Neural progenitor cell (in vitro differentiated cells): ENCODE measurements at regions not wholly inside any gene's neighbourhood (a gene's known extent, or its start where the extent isn't known, plus 50 kb on each side); places are given as distances from the start of the nearest gene placed in this dataset.
A peak's percentile ranks its signal among the peaks of the same experiment; 100 is the strongest.

Experiments
- DNase-seq: peaks from one replicate; pipeline ENCODE4 v3.0.0-alpha.2; 2016; ENCODE audit warnings: low spot score
- H2AFZ ChIP-seq: fragments of 200-600 bp; sonication (generic); replicated peaks from 2 replicates; pipeline ENCODE4 v1.6.1; 2016; ENCODE audit warnings: antibody characterized with exemption
- H3F3A ChIP-seq: fragments of 200-600 bp; sonication (generic); 2 replicates; pipeline ENCODE4 v1.6.1; 2016; ENCODE audit warnings: antibody characterized with exemption, low read depth
- H3K27ac ChIP-seq: fragments of 200-600 bp; sonication (generic); 2 replicates; pipeline ENCODE4 v1.5.1; 2016; ENCODE audit warnings: mild to moderate bottlenecking
- H3K27me3 ChIP-seq: fragments of 200-600 bp; sonication (generic); 2 replicates; pipeline ENCODE4 v1.6.1; 2016; ENCODE audit warnings: mild to moderate bottlenecking, moderate library complexity
- H3K36me3 ChIP-seq: fragments of 200-600 bp; sonication (generic); 2 replicates; pipeline ENCODE4 v1.5.1; 2016
- H3K4me1 ChIP-seq: fragments of 200-600 bp; sonication (generic); 2 replicates; pipeline ENCODE4 v1.6.1; 2016; ENCODE audit warnings: mixed run types
- H3K4me2 ChIP-seq: fragments of 200-600 bp; sonication (generic); 2 replicates; pipeline ENCODE4 v1.6.1; 2016
- H3K4me3 ChIP-seq: fragments of 200-600 bp; sonication (generic); 2 replicates; pipeline ENCODE4 v1.5.1; 2016
- H3K79me2 ChIP-seq: fragments of 200-600 bp; sonication (generic); 2 replicates; pipeline ENCODE4 v1.6.1; 2016; ENCODE audit warnings: low read depth
- H3K9ac ChIP-seq: fragments of 200-600 bp; sonication (generic); 2 replicates; pipeline ENCODE4 v1.6.1; 2016
- H3K9me3 ChIP-seq: fragments of 200-600 bp; sonication (generic); 2 replicates; pipeline ENCODE4 v1.5.1; 2016; ENCODE audit warnings: low read depth
- H4K20me1 ChIP-seq: fragments of 200-600 bp; sonication (generic); 2 replicates; pipeline ENCODE4 v1.6.1; 2016; ENCODE audit warnings: low read depth
- H3K27ac Mint-ChIP-seq: 3 replicates; pipeline ENCODE4 v1.8.0; 2021; ENCODE audit warnings: mixed read lengths
- H3K27me3 Mint-ChIP-seq: 2 replicates; pipeline ENCODE4 v1.8.0; 2022; ENCODE audit warnings: low read depth, mild to moderate bottlenecking, inconsistent platforms, moderate library complexity, mixed read lengths; ENCODE audit not compliant: insufficient read depth
- H3K36me3 Mint-ChIP-seq: 3 replicates; pipeline ENCODE4 v1.8.0; 2021; ENCODE audit warnings: mixed read lengths
- H3K4me1 Mint-ChIP-seq: 3 replicates; pipeline ENCODE4 v1.8.0; 2021; ENCODE audit warnings: mixed read lengths
- H3K4me3 Mint-ChIP-seq: 3 replicates; pipeline ENCODE4 v1.8.0; 2021; ENCODE audit warnings: mild to moderate bottlenecking, moderate library complexity, mixed read lengths
- H3K9me3 Mint-ChIP-seq: 3 replicates; pipeline ENCODE4 v1.8.0; 2020; ENCODE audit warnings: mixed read lengths
- EZH2 ChIP-seq: fragments of 200-600 bp; sonication (generic); IDR thresholded peaks from 2 replicates; pipeline ENCODE4 v1.6.1; 2017; ENCODE audit warnings: antibody characterized with exemption, mild to moderate bottlenecking, moderate library complexity
- EZH2phosphoT487 ChIP-seq: fragments of 200-600 bp; sonication (generic); IDR thresholded peaks from 2 replicates; pipeline ENCODE4 v1.6.1; 2017; ENCODE audit warnings: antibody characterized with exemption
- TF ChIP-seq, protein P1 (sequence below): fragments of 200-600 bp; sonication (generic); IDR thresholded peaks from 2 replicates; pipeline ENCODE4 v1.5.1; 2017; ENCODE audit warnings: antibody characterized with exemption, mild to moderate bottlenecking

DNA sequence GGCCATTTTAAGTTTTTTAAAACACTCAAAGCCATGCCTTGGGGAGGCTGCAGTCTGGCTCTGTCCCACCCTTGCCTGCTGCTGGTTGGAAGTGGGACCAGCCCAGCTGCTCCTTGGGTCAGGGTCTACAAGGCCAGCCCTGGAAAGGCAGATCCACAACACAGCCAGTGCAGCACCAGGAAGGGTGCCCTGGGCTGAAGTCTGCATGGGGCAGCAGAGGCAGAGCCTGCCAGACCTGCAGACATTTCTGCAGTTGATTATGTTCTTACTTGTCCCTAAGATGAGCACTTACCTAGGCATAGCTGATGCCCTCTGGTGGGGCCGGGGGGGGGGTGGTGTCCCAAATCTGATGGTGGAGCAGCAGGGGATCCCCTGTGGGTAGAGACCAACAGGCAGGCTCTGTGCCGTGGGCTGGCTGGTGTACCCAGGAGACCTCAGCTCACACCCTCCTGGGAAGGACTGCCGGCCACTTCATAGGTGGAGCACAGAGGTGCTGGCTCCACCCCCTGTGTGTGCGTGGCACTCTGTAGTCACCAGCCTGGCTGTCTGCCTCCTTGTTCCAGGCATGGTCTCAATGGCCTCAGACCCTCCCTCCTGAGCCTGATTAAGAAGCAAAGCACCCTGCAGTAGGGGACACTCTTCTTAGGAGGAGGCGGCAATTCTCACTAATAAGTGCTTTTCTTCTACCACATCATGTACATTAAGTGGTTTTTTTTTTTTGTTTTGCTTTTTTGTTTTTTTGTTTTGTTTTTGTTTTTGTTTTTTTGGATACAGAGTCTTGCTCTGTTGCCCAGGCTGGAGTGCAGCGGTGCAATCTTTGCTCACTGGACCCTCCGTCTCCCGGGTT lies 97.4 kb upstream of the KLF13 start:
- no peaks in the 10 kb centered on the region for H3K79me2 ChIP-seq
- H3F3A ChIP-seq = no peaks in the 10 kb centered on the region
- Mint-ChIP-seq H3K9me3 (no peaks in the 10 kb centered on the region), H3K27me3 (peaks cover 5% of the 10 kb centered on the region), H3K27ac (no peak overlapping the region), H3K4me3 (no peak overlapping the region), H3K4me1 (no peaks in the 10 kb centered on the region), H3K36me3 (no peaks in the 10 kb centered on the region)
- H3K36me3 ChIP-seq = no peaks in the 10 kb centered on the region
- no peak overlapping the region for H3K27ac ChIP-seq
- TF ChIP-seq EZH2 = no peak
- TF ChIP-seq EZH2phosphoT487 = no peak
- TF ChIP-seq, protein P1, sequence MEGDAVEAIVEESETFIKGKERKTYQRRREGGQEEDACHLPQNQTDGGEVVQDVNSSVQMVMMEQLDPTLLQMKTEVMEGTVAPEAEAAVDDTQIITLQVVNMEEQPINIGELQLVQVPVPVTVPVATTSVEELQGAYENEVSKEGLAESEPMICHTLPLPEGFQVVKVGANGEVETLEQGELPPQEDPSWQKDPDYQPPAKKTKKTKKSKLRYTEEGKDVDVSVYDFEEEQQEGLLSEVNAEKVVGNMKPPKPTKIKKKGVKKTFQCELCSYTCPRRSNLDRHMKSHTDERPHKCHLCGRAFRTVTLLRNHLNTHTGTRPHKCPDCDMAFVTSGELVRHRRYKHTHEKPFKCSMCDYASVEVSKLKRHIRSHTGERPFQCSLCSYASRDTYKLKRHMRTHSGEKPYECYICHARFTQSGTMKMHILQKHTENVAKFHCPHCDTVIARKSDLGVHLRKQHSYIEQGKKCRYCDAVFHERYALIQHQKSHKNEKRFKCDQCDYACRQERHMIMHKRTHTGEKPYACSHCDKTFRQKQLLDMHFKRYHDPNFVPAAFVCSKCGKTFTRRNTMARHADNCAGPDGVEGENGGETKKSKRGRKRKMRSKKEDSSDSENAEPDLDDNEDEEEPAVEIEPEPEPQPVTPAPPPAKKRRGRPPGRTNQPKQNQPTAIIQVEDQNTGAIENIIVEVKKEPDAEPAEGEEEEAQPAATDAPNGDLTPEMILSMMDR = no peak
- H3K4me3 ChIP-seq = no peak overlapping the region
- H3K9me3 ChIP-seq = no peaks in the 10 kb centered on the region
- no peak overlapping the region for H3K4me2 ChIP-seq
- peak; percentile 42 for DNase-seq
- H3K27me3 ChIP-seq = no peaks in the 10 kb centered on the region
- peaks cover 4% of the 10 kb centered on the region for H3K4me1 ChIP-seq
- no peak overlapping the region for H2AFZ ChIP-seq
- H4K20me1 ChIP-seq = no peaks in the 10 kb centered on the region
- no peak overlapping the region for H3K9ac ChIP-seq

DNA sequence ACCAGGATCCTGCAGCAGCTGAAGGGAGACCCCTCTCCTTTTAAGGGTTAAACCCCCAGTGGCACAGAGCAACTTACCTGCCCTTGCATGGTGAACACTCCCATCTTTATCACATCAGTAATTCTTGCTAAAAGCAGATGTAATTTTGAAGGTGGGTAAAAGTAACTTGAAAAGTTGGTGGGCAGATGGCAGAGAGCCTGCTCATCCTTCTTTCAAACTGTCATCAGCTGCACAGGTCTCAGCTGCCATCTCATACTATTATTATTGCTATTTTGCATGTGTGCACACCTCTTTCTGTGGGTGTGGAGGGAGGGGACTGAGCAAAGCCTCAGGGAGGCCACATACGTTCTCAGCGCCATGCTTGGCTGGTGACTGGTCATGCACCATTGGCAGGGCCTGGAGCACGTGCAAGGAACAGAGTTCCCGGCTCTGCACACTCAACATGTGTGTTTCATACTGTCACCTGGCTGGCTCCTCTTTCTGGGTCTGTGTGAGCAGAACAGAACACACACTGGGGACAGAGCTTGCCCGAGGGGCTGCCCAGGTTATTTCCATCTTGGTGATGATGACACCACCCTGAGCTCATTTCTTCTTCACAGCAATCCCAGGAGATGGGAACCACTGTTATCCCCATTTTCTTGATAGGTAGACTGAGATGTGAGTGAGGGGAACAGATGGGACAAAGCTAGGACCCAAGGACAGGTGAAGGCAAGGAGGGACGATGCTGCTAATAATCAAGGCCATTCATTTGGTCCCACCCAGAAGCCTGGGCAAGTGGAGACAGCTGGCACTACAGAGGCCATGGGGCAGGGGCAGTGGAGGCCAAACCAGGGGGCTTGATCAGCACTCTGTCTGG lies 95.8 kb upstream of the KLF13 start:
- Histone ChIP-seq H3K36me3 (no peaks in the 10 kb centered on the region), H3K9me3 (no peaks in the 10 kb centered on the region), H3K27me3 (no peaks in the 10 kb centered on the region), H2AFZ (no peak overlapping the region), H3K27ac (no peak overlapping the region), H4K20me1 (no peaks in the 10 kb centered on the region), H3K4me3 (no peak overlapping the region), H3K4me2 (no peak overlapping the region), H3K4me1 (peaks cover 4% of the 10 kb centered on the region), H3F3A (no peaks in the 10 kb centered on the region), H3K9ac (no peak overlapping the region), H3K79me2 (no peaks in the 10 kb centered on the region)
- no peaks in the 10 kb centered on the region for H3K36me3 Mint-ChIP-seq
- peaks cover 2% of the 10 kb centered on the region for H3K4me1 Mint-ChIP-seq
- no peak overlapping the region for H3K4me3 Mint-ChIP-seq
- no peak for DNase-seq
- no peak overlapping the region for H3K27ac Mint-ChIP-seq
- H3K9me3 Mint-ChIP-seq = no peaks in the 10 kb centered on the region
- TF ChIP-seq EZH2phosphoT487 (no peak), EZH2 (no peak)
- TF ChIP-seq, protein P1 = no peak
- peaks cover 12% of the 10 kb centered on the region for H3K27me3 Mint-ChIP-seq

DNA sequence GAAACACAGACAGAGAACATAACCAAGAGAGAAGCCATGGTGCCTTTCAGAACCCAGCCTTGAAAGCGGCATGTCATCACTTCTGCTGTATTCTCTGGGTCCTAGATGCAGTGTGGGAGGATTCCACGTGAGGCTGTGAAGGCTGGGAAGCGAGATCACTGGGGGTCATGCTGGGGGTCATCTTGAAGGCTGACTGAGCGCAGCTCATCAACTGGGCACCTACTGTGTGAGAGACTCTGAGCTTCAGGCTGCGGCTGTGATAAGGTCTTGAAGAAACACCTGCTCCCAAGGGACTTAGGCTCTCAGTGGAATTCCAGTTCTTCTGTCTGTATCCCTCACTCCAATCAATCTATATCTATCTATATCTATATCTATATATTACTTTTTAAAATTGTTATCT lies 91.8 kb upstream of the KLF13 start:
- H3K9ac ChIP-seq = no peak overlapping the region

More for the DNA sequence above, 91.8 kb upstream of the KLF13 start:
- no peak for TF ChIP-seq EZH2
- TF ChIP-seq, protein P1 = no peak
- no peak for TF ChIP-seq EZH2phosphoT487
- Mint-ChIP-seq H3K9me3 (no peaks in the 10 kb centered on the region), H3K27me3 (peaks cover 11% of the 10 kb centered on the region), H3K36me3 (no peaks in the 10 kb centered on the region), H3K4me1 (peaks cover 13% of the 10 kb centered on the region), H3K27ac (no peak overlapping the region), H3K4me3 (no peak overlapping the region)
- H3K4me3 ChIP-seq = no peak overlapping the region
- H4K20me1 ChIP-seq = no peaks in the 10 kb centered on the region
- H3K4me1 ChIP-seq = peaks cover 6% of the 10 kb centered on the region
- H3K79me2 ChIP-seq = no peaks in the 10 kb centered on the region
- no peak for DNase-seq
- no peak overlapping the region for H2AFZ ChIP-seq
- no peaks in the 10 kb centered on the region for H3F3A ChIP-seq
- H3K27me3 ChIP-seq = no peaks in the 10 kb centered on the region
- no peaks in the 10 kb centered on the region for H3K36me3 ChIP-seq
- H3K9me3 ChIP-seq = no peaks in the 10 kb centered on the region
- H3K4me2 ChIP-seq = no peak overlapping the region
- H3K27ac ChIP-seq = no peak overlapping the region
